HCT116 (cell line): ENCODE measurements at regions not wholly inside any gene's neighbourhood (a gene's known extent, or its start where the extent isn't known, plus 50 kb on each side); places are given as distances from the start of the nearest gene placed in this dataset.

Experiments
- ATAC-seq: fragments of 200-7000 bp; cut with Tn5 transposase; 2 replicates; pipeline ENCODE4 v1.9.1; 2020; ENCODE audit warnings: mild to moderate bottlenecking, moderate library complexity
- BruUV-seq: library from RNA; stranded (reverse); fragments of 400-500 nt; replicated peaks from 2 replicates; lab custom pipeline; 2021; lab: Mats Ljungman, UMichigan
- CTCF ChIA-PET: fragments of 300-600 bp; sonication (Branson Sonifier 250); formaldehyde crosslinking; loops from one replicate; lab custom pipeline; 2021; ENCODE audit warnings: antibody characterized with exemption; lab: Charles Lee
- POLR2A ChIA-PET: fragments of 300-600, 350-600 bp; sonication (Branson Sonifier 250); formaldehyde crosslinking; loops from one replicate; lab custom pipeline; 2021; ENCODE audit warnings: antibody characterized with exemption; lab: Charles Lee
- RAD21 ChIA-PET, 2 experiments: fragments of 300-600 bp; sonication (Branson Sonifier 250); formaldehyde crosslinking; loops; one replicate each; lab custom pipeline; 2023; ENCODE audit warnings: low total read pairs in 2 of 2; ENCODE audit not compliant: uncharacterized antibody in 2 of 2, unreplicated experiment in 2 of 2, low non-redundant PET in 1 of 2; lab: Charles Lee
- DNase-seq: peaks from one replicate; pipeline ENCODE4 v3.0.0-alpha.2; 2010; ENCODE audit warnings: low read depth, low spot score
- H2AFZ ChIP-seq: fragments of 200-600 bp; shearing (Covaris generic), sonication (generic); 2 replicates; pipeline ENCODE4 v1.6.1; 2017; ENCODE audit warnings: low read depth, mixed run types, mixed read lengths, antibody characterized with exemption, low read length; ENCODE audit not compliant: poor library complexity, severe bottlenecking
- H3K27ac ChIP-seq: 2 replicates; pipeline ENCODE4 v1.5.1; 2012; ENCODE audit warnings: low read depth, low read length
- H3K27me3 ChIP-seq: fragments of 200-600 bp; sonication (generic); 2 replicates; pipeline ENCODE4 v1.6.1; 2016; ENCODE audit warnings: mixed run types, low read length, mixed read lengths; ENCODE audit not compliant: insufficient read depth
- H3K36me3 ChIP-seq, 2 experiments: fragments of 200-500 bp in 1 of 2; fragments of 200-600 bp in 1 of 2; sonication (Bioruptor generic) in 1 of 2; sonication (generic) in 1 of 2; 2 replicates each; pipeline versions ENCODE4 v1.5.1 to v1.6.1; 2014 to 2016; ENCODE audit warnings: low read length in 2 of 2, inconsistent platforms in 1 of 2, mixed read lengths in 1 of 2, mixed run types in 1 of 2; ENCODE audit not compliant: insufficient read depth in 2 of 2, control insufficient read depth in 1 of 2
- H3K4me1 ChIP-seq, 2 experiments: fragments of 200-600 bp in 1 of 2; sonication (generic) in 1 of 2; 2 replicates each; pipeline versions ENCODE4 v1.5.1 to v1.6.1; 2012 to 2017; ENCODE audit warnings: low read length in 2 of 2, inconsistent platforms in 1 of 2, mild to moderate bottlenecking in 1 of 2, mixed read lengths in 1 of 2, mixed run types in 1 of 2, moderate library complexity in 1 of 2; ENCODE audit not compliant: insufficient read depth in 2 of 2, control insufficient read depth in 1 of 2
- H3K4me2 ChIP-seq: fragments of 200-600 bp; sonication (generic); 2 replicates; pipeline ENCODE4 v1.6.1; 2017; ENCODE audit warnings: mixed run types, low read length, mixed read lengths
- H3K4me3 ChIP-seq, 2 experiments: fragments of 200-600 bp in 1 of 2; sonication (generic) in 1 of 2; replicated peaks in 1 of 2; 2 replicates each; pipeline ENCODE4 v1.5.1; 2011 to 2016; ENCODE audit warnings: low read length in 2 of 2, control low read depth in 1 of 2, low read depth in 1 of 2, mild to moderate bottlenecking in 1 of 2, mixed read lengths in 1 of 2, mixed run types in 1 of 2
- H3K79me2 ChIP-seq: fragments of 200-600 bp; sonication (generic); 2 replicates; pipeline ENCODE4 v1.6.1; 2017; ENCODE audit warnings: mild to moderate bottlenecking, mixed run types, low read length, moderate library complexity, mixed read lengths; ENCODE audit not compliant: insufficient read depth
- H3K9ac ChIP-seq: fragments of 200-600 bp; sonication (generic); 2 replicates; pipeline ENCODE4 v1.6.1; 2016; ENCODE audit warnings: low read length, mixed read lengths
- H3K9me2 ChIP-seq: fragments of 200-600 bp; sonication (generic), shearing (Covaris generic); 2 replicates; pipeline ENCODE4 v1.6.1; 2017; ENCODE audit warnings: mixed run types, mild to moderate bottlenecking, moderate library complexity; ENCODE audit not compliant: insufficient read depth
- H3K9me3 ChIP-seq, 2 experiments: fragments of 200-500 bp in 1 of 2; fragments of 200-600 bp in 1 of 2; sonication (Bioruptor generic) in 1 of 2; sonication (generic) in 1 of 2; 2 replicates each; pipeline ENCODE4 v1.6.1; 2014 to 2017; ENCODE audit warnings: low read length in 2 of 2, mixed read lengths in 2 of 2, inconsistent platforms in 1 of 2, low read depth in 1 of 2, mild to moderate bottlenecking in 1 of 2, mixed run types in 1 of 2, moderate library complexity in 1 of 2; ENCODE audit not compliant: control insufficient read depth in 1 of 2, insufficient read depth in 1 of 2
- H4K20me1 ChIP-seq: fragments of 200-600 bp; sonication (generic), shearing (Covaris generic); 2 replicates; pipeline ENCODE4 v1.6.1; 2017; ENCODE audit warnings: mixed run types, mild to moderate bottlenecking, moderate library complexity; ENCODE audit not compliant: insufficient read depth
- ATF3 ChIP-seq: IDR thresholded peaks from 2 replicates; pipeline ENCODE4 v1.6.1; 2012
- CEBPB ChIP-seq: IDR thresholded peaks from 2 replicates; pipeline ENCODE4 v1.6.1; 2012; ENCODE audit warnings: low read depth
- EZH2phosphoT487 ChIP-seq: fragments of 200-600 bp; IDR thresholded peaks from 2 replicates; pipeline ENCODE4 v1.6.1; 2018; ENCODE audit warnings: antibody characterized with exemption, borderline replicate concordance
- POLR2A ChIP-seq: IDR thresholded peaks from 2 replicates; pipeline ENCODE4 v1.7.0; 2011; ENCODE audit warnings: borderline replicate concordance; ENCODE audit not compliant: insufficient read depth, insufficient read length; ENCODE audit errors: extremely low read depth
- POLR2AphosphoS5 ChIP-seq: IDR thresholded peaks from 2 replicates; pipeline ENCODE4 v1.6.1; 2011; ENCODE audit warnings: mild to moderate bottlenecking, low read depth, low read length, moderate library complexity
- RAD21 ChIP-seq: IDR thresholded peaks from 2 replicates; pipeline ENCODE4 v1.6.1; 2012; ENCODE audit warnings: low read depth, mild to moderate bottlenecking
- SRF ChIP-seq: IDR thresholded peaks from 2 replicates; pipeline ENCODE4 v1.6.1; 2012; ENCODE audit warnings: low read depth
- ZNF274 ChIP-seq: fragments of 200-500 bp; sonication (Bioruptor generic); IDR thresholded peaks from 2 replicates; pipeline ENCODE4 v1.6.1; 2014; ENCODE audit warnings: mild to moderate bottlenecking, low read depth, low read length, inconsistent platforms
- intact Hi-C: fragments of 100-400 bp; cut with micrococcal nuclease; formaldehyde crosslinking; loops from 2 replicates; pipeline ENCODE4 v1.10.0; 2022
- TF ChIP-seq, protein P1 (sequence below): IDR thresholded peaks from 2 replicates; pipeline ENCODE4 v1.6.1; 2011; ENCODE audit warnings: mild to moderate bottlenecking, low read length, moderate library complexity; ENCODE audit not compliant: insufficient replicate concordance; ENCODE audit errors: extremely low read depth

DNA sequence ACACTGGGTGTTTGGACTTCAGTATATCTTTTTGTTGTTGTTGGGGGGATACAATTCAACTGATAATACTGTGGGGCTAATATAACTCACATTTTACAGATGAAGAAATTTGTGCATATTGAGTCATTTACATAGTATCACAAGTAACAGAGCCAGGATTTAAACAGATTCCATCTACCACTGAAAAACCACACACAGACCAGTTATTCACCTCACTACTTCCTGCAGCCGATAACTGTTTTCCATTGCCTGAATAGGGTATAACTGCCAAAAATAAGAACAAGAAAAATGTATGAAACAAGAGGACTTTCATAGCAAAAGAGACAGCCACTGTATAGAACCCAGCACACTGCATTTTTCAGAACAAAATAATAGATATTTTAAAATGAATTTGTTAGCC, 215.8 kb upstream of the CNTN6 start:
- DNase-seq (no peak), ATAC-seq (no peak)
- Histone ChIP-seq H3K4me1 (no peaks in the 10 kb centered on the region), H3K4me2 (no peak overlapping the region), H4K20me1 (no peaks in the 10 kb centered on the region), H3K9me2 (no peaks in the 10 kb centered on the region), H3K27me3 (no peaks in the 10 kb centered on the region), H3K36me3 (no peaks in the 10 kb centered on the region), H3K4me3 (no peak overlapping the region), H3K79me2 (no peaks in the 10 kb centered on the region), H3K9me3 (peaks cover 12 to 18% of the 10 kb centered on the region in 2 experiments; a peak in 2 of 4 replicates), H2AFZ (no peak overlapping the region), H3K27ac (no peak overlapping the region), H3K9ac (no peak overlapping the region)
- intact Hi-C loops, result no loop called here
- ChIA-PET POLR2A (no interaction called here), RAD21 (no interaction called here), CTCF (no interaction called here)
- TF ChIP-seq SRF (no peak), RAD21 (no peak), POLR2A (no peak), EZH2phosphoT487 (no peak), CEBPB (no peak)
- no TSS peak for BruUV-seq

- BruUV-seq, result no TSS peak
- no peak for ATAC-seq
These were observed 214.1 kb upstream of the CNTN6 start for GRCh38 chr3:878746-879145.

More at GRCh38 chr3:878746-879145, 214.1 kb upstream of the CNTN6 start:
- Histone ChIP-seq H2AFZ (no peak overlapping the region), H3K36me3 (no peaks in the 10 kb centered on the region), H3K27ac (no peak overlapping the region), H3K9ac (no peak overlapping the region), H3K4me3 (no peak overlapping the region), H3K27me3 (no peaks in the 10 kb centered on the region), H3K79me2 (no peaks in the 10 kb centered on the region), H3K9me3 (peaks cover 4 to 18% of the 10 kb centered on the region in 2 experiments; a peak in 2 of 4 replicates), H3K4me1 (no peaks in the 10 kb centered on the region), H3K4me2 (no peak overlapping the region), H3K9me2 (no peaks in the 10 kb centered on the region), H4K20me1 (no peaks in the 10 kb centered on the region)
- intact Hi-C loops, result no loop called here
- POLR2A ChIA-PET, result no interaction called here
- TF ChIP-seq ATF3 (no peak), POLR2AphosphoS5 (no peak), ZNF274 (no peak)
- TF ChIP-seq, protein P1, sequence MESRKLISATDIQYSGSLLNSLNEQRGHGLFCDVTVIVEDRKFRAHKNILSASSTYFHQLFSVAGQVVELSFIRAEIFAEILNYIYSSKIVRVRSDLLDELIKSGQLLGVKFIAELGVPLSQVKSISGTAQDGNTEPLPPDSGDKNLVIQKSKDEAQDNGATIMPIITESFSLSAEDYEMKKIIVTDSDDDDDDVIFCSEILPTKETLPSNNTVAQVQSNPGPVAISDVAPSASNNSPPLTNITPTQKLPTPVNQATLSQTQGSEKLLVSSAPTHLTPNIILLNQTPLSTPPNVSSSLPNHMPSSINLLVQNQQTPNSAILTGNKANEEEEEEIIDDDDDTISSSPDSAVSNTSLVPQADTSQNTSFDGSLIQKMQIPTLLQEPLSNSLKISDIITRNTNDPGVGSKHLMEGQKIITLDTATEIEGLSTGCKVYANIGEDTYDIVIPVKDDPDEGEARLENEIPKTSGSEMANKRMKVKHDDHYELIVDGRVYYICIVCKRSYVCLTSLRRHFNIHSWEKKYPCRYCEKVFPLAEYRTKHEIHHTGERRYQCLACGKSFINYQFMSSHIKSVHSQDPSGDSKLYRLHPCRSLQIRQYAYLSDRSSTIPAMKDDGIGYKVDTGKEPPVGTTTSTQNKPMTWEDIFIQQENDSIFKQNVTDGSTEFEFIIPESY, result no peak
- DNase-seq, result no peak
- RAD21 ChIA-PET, result no interaction called here
- CTCF ChIA-PET, result no interaction called here
